CD14-positive monocyte (primary cell): ENCODE measurements at regions not wholly inside any gene's neighbourhood (a gene's known extent, or its start where the extent isn't known, plus 50 kb on each side); places are given as distances from the start of the nearest gene placed in this dataset.

ENCODE experiments used
- DNase-seq, 3 donors: peaks; one replicate each; pipeline ENCODE4 v3.0.0-alpha.2; 2011 to 2022
- H2AFZ ChIP-seq: 2 replicates; pipeline ENCODE4 v1.6.0; 2012; ENCODE audit warnings: mild to moderate bottlenecking, low read depth, low read length, inconsistent platforms; ENCODE audit not compliant: insufficient read depth, poor library complexity, severe bottlenecking
- H3K27ac ChIP-seq, 2 donors: 1 replicate in 1 of 2; 2 replicates in 1 of 2; pipeline ENCODE4 v1.5.1; 2012 to 2013; ENCODE audit warnings: low read length in 2 of 2, control low read depth in 1 of 2, inconsistent platforms in 1 of 2, low read depth in 1 of 2, mild to moderate bottlenecking in 1 of 2
- H3K27me3 ChIP-seq, 2 donors: one replicate each; pipeline versions ENCODE4 v1.6.0 to v1.6.1; 2011 to 2013; ENCODE audit warnings: low read length in 2 of 2; ENCODE audit not compliant: control insufficient read depth in 2 of 2, insufficient read depth in 2 of 2
- H3K36me3 ChIP-seq, 2 donors: replicated peaks in 1 of 2; 1 replicate in 1 of 2; 2 replicates in 1 of 2; pipeline versions ENCODE4 v1.5.1 to v1.6.1; 2012 to 2013; ENCODE audit warnings: low read length in 2 of 2, control low read depth in 1 of 2, inconsistent platforms in 1 of 2, mild to moderate bottlenecking in 1 of 2; ENCODE audit not compliant: insufficient read depth in 2 of 2, control insufficient read depth in 1 of 2
- H3K4me1 ChIP-seq, 2 donors: 1 replicate in 1 of 2; 2 replicates in 1 of 2; pipeline versions ENCODE4 v1.5.1 to v1.6.1; 2012 to 2013; ENCODE audit warnings: low read length in 2 of 2, control low read depth in 1 of 2, inconsistent platforms in 1 of 2, mild to moderate bottlenecking in 1 of 2, moderate library complexity in 1 of 2; ENCODE audit not compliant: insufficient read depth in 2 of 2, control insufficient read depth in 1 of 2
- H3K4me2 ChIP-seq: replicated peaks from 2 replicates; pipeline ENCODE3; 2012; ENCODE audit warnings: low read length, moderate library complexity, mild to moderate bottlenecking; ENCODE audit not compliant: poor library complexity, severe bottlenecking; ENCODE audit errors: extremely low read depth
- H3K4me3 ChIP-seq, 3 experiments: fragments of 200-600 bp in 1 of 3; sonication (generic) in 1 of 3; replicated peaks in 1 of 3; 1 replicate in 2 of 3; 2 replicates in 1 of 3; pipeline ENCODE4 v1.5.1; 2011 to 2013; ENCODE audit warnings: low read length in 3 of 3, mild to moderate bottlenecking in 3 of 3, control low read depth in 2 of 3, low read depth in 2 of 3, inconsistent platforms in 1 of 3, moderate library complexity in 1 of 3
- H3K79me2 ChIP-seq: 2 replicates; pipeline ENCODE4 v1.6.0; 2012; ENCODE audit warnings: mild to moderate bottlenecking, control low read depth, inconsistent platforms, low read length, moderate library complexity; ENCODE audit not compliant: insufficient read depth
- H3K9ac ChIP-seq: 2 replicates; pipeline ENCODE4 v1.6.0; 2017; ENCODE audit warnings: low read length, mild to moderate bottlenecking; ENCODE audit not compliant: insufficient read depth, poor library complexity, severe bottlenecking
- H3K9me3 ChIP-seq, 2 donors: replicated peaks in 1 of 2; 1 replicate in 1 of 2; 2 replicates in 1 of 2; pipeline versions ENCODE4 v1.5.1 to v1.6.1; 2012 to 2013; ENCODE audit warnings: low read length in 2 of 2, control low read depth in 1 of 2; ENCODE audit not compliant: control insufficient read depth in 1 of 2, insufficient read depth in 1 of 2
- H4K20me1 ChIP-seq: 2 replicates; pipeline ENCODE4 v1.6.0; 2012; ENCODE audit warnings: mild to moderate bottlenecking, low read length, control low read depth, moderate library complexity; ENCODE audit not compliant: insufficient read depth
- H3K27ac Mint-ChIP-seq, 7 donors: one replicate each; pipeline ENCODE4 v1.8.0; 2020; ENCODE audit warnings: mild to moderate bottlenecking in 7 of 7, mixed read lengths in 7 of 7, moderate library complexity in 6 of 7, inconsistent platforms in 2 of 7
- H3K27me3 Mint-ChIP-seq, 3 donors: one replicate each; pipeline ENCODE4 v1.8.0; 2021 to 2022; ENCODE audit warnings: low read depth in 3 of 3, mild to moderate bottlenecking in 3 of 3, mixed read lengths in 3 of 3, moderate library complexity in 3 of 3, inconsistent platforms in 1 of 3
- H3K36me3 Mint-ChIP-seq, 2 donors: one replicate each; pipeline ENCODE4 v1.8.0; 2020; ENCODE audit warnings: mixed read lengths in 2 of 2, inconsistent platforms in 1 of 2, mild to moderate bottlenecking in 1 of 2
- H3K4me1 Mint-ChIP-seq: one replicate; pipeline ENCODE4 v1.8.0; 2020; ENCODE audit warnings: mild to moderate bottlenecking, mixed read lengths
- H3K4me3 Mint-ChIP-seq, 2 donors: one replicate each; pipeline ENCODE4 v1.8.0; 2020; ENCODE audit warnings: mild to moderate bottlenecking in 2 of 2, mixed read lengths in 2 of 2, moderate library complexity in 1 of 2
- H3K9me3 Mint-ChIP-seq, 7 donors: one replicate each; pipeline ENCODE4 v1.8.0; 2020 to 2022; ENCODE audit warnings: mixed read lengths in 7 of 7, mild to moderate bottlenecking in 6 of 7, moderate library complexity in 6 of 7, inconsistent platforms in 2 of 7
- WGBS: methylation state at CpG from one replicate; pipeline ENCODE4 v1.1.5; 2013; ENCODE audit warnings: missing lambda C conversion rate; ENCODE audit not compliant: insufficient coverage; 5-methylcytosine and 5-hydroxymethylcytosine counted together
- intact Hi-C, 2 donors: fragments of 100-400 bp; cut with micrococcal nuclease; formaldehyde crosslinking; loops; one replicate each; pipeline versions ENCODE4 v1.15.0 to v1.15.1; 2023
- TF ChIP-seq, protein P1 (sequence below): fragments of 200-600 bp; IDR thresholded peaks from one replicate; pipeline ENCODE4 v1.8.0; 2022; ENCODE audit warnings: antibody characterized with exemption, mild to moderate bottlenecking

DNA sequence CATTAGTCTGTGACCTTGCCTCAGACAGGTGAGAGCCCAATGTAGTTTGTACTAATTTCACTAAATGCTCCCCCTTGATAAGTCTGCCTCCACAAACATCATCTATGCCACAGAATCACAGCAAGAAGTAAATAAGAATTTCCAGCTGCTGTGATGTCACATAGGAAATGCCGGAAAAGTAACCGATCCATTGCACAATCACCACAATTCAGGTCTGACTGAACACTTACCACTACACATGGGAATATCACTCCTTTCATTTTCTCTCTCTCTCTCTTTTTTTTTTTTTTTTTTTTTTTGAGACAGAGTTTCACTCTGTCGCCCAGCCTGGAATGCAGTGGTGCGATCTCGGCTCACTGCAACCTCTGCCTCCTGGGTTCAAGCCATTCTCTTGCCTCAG lies 79.0 kb upstream of the CDH11 start:
- Histone ChIP-seq H4K20me1 (no peaks in the 10 kb centered on the region), H3K4me1 (no peaks in the 10 kb centered on the region), H3K4me2 (no peak overlapping the region), H3K36me3 (no peaks in the 10 kb centered on the region), H3K27me3 (no peaks in the 10 kb centered on the region), H2AFZ (no peak overlapping the region), H3K27ac (no peak overlapping the region), H3K9ac (no peak overlapping the region), H3K4me3 (no peak overlapping the region), H3K79me2 (no peaks in the 10 kb centered on the region), H3K9me3 (no peaks in the 10 kb centered on the region)
- no peak for DNase-seq
- H3K36me3 Mint-ChIP-seq: no peaks in the 10 kb centered on the region
- intact Hi-C loops: no loop called here
- H3K27me3 Mint-ChIP-seq: no peaks in the 10 kb centered on the region
- H3K9me3 Mint-ChIP-seq: peaks cover 0 to 10% (median 2%) of the 10 kb centered on the region in 7 donors
- H3K4me1 Mint-ChIP-seq: no peaks in the 10 kb centered on the region
- WGBS: 97% methylated on average over 5 of the region's 5 CpGs
- H3K27ac Mint-ChIP-seq: no peak overlapping the region
- TF ChIP-seq, protein P1, sequence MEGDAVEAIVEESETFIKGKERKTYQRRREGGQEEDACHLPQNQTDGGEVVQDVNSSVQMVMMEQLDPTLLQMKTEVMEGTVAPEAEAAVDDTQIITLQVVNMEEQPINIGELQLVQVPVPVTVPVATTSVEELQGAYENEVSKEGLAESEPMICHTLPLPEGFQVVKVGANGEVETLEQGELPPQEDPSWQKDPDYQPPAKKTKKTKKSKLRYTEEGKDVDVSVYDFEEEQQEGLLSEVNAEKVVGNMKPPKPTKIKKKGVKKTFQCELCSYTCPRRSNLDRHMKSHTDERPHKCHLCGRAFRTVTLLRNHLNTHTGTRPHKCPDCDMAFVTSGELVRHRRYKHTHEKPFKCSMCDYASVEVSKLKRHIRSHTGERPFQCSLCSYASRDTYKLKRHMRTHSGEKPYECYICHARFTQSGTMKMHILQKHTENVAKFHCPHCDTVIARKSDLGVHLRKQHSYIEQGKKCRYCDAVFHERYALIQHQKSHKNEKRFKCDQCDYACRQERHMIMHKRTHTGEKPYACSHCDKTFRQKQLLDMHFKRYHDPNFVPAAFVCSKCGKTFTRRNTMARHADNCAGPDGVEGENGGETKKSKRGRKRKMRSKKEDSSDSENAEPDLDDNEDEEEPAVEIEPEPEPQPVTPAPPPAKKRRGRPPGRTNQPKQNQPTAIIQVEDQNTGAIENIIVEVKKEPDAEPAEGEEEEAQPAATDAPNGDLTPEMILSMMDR: no peak
- H3K4me3 Mint-ChIP-seq: no peak overlapping the region

DNA sequence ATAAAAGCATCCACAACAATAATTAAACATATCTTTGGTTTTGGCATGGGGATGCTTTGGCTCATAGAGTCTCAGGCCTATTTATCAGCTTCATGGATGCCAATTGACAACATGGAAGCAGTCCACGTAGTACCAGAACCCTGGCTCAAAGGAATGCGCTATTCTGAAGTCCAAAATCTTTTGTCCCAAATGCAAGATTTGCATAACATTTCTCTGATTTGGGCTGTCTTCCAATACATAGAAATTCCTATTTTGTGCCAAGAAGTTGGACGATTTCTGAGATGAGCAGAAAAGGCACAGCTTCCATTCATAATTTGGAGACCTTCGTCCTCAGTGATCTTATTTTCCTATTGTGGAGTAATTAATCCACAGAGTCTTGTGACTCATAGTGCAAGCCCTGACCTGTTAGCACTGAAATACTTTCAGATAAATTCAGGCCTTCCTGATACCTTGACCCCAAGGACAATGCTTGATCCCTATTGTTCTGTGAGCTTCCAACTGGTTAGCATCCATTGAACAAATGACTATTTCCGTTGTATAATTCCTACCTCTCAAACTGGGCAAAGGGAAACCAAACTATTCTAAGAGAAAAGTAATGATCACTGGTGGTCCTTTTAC lies 78.4 kb upstream of the CDH11 start:
- H3K9me3 ChIP-seq: no peaks in the 10 kb centered on the region
- 90% methylated on average over 2 of the region's 5 CpGs for WGBS
- no peak overlapping the region for H3K4me2 ChIP-seq
- no peaks in the 10 kb centered on the region for H3K36me3 ChIP-seq
- Mint-ChIP-seq H3K27ac (no peak overlapping the region), H3K4me1 (no peaks in the 10 kb centered on the region), H3K27me3 (no peaks in the 10 kb centered on the region), H3K9me3 (peaks cover 0 to 10% (median 2%) of the 10 kb centered on the region in 7 donors), H3K4me3 (no peak overlapping the region), H3K36me3 (no peaks in the 10 kb centered on the region)
- H4K20me1 ChIP-seq: no peaks in the 10 kb centered on the region
- TF ChIP-seq, protein P1: no peak
- H3K4me1 ChIP-seq: no peaks in the 10 kb centered on the region
- DNase-seq: no peak
- no peak overlapping the region for H2AFZ ChIP-seq
- no peaks in the 10 kb centered on the region for H3K27me3 ChIP-seq
- no peak overlapping the region for H3K27ac ChIP-seq
- H3K9ac ChIP-seq: no peak overlapping the region
- H3K79me2 ChIP-seq: no peaks in the 10 kb centered on the region
- no peak overlapping the region for H3K4me3 ChIP-seq
- intact Hi-C loops: no loop called here
